ENCODE measurements at regions not wholly inside any gene's neighbourhood (a gene's known extent, or its start where the extent isn't known, plus 50 kb on each side); places are given as distances from the start of the nearest gene placed in this dataset.

DNA sequence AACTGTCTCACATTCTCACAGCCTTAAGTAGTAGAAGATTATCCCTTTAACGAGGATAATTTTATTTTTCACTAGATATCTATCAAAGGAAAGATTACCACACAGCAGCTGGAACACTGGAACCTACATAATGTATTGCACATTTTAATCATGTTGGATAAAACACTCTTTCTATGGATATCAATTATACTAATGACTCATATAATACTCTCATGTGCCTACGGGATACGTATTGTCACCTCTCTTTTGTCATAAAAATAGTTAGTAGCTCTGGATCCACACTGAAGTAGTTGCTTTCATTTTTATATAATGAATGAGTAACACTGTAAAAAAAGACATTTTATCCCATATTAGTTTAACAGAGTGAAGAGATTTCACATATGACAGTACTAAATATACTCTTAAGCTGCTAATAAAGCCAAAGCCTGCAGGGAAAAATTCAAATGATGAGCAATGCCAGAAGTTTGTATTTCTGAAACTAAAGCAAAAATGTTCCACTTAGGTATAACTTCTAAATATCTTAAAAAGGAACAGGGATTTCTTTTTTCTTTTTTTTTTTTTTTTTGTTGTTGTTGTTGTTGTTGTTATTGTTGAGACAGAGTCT, 408.7 kb upstream of the PKN2 start:
- no peak for DNase-seq

DNA sequence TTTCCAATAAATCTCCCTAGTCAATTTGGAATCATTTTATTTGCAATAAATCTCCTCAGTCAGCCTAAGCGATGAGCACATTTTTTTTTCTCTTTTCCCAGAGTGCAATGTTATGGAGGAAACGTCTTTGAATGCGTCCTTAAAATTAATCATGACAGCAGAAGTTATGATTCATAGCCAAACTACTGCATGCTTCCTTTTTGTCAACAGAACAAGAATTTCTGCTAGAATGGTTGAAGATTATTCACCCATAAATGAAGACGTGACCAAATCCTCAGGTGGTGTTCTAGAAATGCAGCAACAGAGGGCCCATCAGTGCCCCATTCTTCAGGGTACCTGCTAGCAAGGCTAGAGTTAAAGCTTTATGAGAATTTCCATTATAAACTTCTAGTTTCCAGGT, 407.9 kb upstream of the PKN2 start:
- no peak for DNase-seq

DNA sequence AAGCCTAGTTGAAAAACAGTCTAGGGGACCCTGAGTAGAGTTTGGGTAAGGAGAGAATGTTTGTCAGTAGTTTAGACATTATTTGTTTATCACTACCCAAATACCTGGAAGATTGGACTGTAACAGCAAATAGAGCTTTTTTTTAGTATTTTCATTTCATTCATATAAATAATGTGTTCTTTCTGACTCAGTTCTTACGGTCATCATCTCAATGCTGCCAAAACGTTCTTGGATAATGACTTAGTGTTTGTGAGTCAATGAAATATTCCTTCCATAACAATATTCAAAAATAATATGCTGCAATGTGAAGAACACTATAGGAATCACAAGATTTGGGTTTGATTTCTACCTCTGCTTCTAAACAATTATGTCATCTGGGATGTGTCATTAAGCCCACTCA, 400.0 kb upstream of the PKN2 start:
- DNase-seq: no peak

DNA sequence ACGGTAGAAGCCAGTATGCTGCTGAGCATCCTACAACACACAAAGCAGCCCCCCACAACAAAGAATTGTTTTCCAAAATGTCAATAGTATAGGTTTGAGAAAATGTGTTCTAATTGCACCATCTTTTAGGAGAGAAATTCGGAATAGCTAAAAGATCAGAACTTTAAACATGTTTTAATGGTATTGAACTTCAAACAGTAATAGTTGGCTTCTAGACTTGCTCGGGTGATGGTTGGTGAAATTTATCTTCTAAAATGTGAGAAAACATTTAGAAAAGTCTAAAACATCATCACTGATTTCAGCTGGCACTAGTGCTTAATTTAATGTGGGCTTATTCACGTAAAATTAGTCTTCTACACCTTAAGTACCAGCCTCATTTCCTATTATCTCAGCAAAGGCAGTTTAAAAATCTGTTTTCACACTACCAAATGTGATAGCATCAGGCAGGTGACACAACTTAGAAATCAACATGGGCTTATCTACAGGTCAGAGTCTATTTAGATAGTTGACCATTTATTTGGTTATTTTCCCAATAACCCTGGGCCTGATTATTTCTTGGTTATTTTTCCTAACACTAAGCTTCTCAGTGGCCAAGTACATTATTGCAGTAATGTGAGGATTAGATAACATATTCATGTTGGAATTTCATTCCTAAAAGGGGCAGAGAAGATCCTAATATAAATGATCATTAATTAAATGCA, 399.3 kb upstream of the PKN2 start:
- DNase-seq: no peak

DNA sequence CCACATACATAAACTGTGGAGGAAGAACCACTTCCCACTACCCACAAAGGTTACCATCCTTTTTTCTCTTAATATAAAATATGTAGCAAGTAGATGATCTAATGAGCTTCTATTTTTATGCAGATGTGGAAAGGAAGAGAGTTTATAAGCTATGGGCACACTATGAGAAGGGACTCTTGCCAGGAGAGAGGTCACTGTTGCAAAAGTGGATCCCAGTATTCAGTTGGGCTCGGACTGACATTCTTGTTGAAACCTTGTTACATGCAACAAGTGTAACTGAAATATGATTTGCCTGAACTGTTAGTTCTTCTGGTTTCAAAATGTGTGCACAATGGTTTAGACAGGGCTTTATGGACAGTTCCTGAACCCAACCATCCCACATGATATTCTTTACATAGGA, 397.4 kb upstream of the PKN2 start:
- DNase-seq: no peak

DNA sequence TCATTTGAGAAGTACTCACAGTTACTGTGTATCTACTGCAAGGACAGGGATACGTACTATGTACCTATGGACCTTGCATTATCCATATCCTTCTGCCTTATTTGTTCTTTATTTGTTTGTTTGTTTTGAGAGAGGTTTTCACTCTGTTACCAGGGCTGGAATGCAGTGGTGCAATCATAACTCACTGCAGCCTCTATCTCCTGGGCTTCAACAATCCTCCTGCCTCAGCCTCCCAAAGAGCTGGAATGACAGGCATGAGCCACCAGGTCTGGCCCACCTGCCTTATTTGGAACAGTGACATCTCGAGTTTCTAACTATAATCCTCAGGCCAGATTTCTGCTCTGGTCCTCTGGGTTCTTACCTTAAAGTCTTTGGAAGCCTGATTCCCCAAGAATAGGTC, 395.5 kb upstream of the PKN2 start:
- no peak for DNase-seq

DNA sequence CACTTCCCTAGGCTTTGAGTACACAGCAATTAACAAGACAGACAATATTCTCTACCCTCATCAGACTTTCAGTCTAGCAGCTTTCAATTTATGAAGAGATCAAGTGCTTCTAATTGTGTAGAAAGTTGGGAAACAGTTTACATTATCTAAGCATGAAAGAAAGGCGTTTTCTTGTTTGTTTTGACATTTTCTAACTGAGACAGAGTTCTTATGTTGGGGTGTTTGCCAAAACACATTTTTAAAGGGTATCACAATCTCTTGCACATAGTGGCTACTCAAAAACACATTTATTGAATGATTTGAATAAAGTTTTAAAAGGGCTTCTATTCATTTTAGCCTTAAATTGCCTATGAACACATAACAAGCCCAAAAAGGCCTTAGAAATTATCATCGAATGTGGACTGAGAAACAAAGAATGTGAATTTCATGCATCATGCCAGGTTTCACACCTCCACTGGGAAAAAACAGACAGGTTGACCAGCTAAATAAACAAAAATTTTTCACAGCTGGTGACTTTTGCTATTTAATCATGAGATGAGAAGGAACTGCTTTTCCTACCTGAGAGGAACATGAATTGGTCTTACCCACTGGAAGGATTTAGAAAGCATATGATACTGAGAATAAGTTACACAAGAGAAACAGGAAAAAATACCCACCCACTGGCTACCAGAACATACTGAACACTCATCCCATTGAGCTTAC, 394.5 kb upstream of the PKN2 start:
- no peak for DNase-seq

DNA sequence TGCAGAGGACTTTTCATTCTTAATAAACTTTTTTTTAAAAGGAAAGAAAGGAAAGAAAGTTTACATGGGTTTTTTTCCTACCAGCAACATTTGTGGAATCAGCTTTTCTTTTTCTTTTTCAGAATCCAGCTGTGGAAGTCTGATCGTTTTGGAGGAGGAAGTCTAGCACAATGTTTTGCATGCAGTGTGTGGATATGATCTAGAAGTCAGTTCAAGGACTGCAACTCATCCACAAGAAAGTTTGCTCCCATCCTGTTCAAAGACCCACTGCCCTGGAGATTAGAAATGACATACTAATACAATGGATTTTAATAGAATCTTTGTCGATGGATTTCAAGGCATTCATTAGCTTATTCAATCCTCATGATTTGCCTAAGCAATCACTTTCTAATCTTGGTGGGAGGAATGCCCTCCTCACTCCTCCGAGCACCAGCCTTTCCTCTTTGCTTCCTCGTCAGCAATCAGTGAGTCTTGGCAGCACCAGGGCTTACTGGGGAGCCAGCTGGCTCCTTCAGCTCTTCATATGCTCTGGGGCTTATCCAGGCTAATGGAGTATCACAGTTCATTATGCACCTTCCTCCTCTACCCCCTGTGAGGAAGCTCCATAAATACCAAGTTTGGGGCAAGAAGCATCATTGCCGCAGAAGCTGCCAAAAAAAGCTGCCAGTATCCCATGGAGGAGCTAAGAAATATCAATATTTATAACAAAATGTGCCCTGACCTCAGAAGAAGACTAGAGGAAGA, 392.3 kb upstream of the PKN2 start:
- DNase-seq: no peak

DNA sequence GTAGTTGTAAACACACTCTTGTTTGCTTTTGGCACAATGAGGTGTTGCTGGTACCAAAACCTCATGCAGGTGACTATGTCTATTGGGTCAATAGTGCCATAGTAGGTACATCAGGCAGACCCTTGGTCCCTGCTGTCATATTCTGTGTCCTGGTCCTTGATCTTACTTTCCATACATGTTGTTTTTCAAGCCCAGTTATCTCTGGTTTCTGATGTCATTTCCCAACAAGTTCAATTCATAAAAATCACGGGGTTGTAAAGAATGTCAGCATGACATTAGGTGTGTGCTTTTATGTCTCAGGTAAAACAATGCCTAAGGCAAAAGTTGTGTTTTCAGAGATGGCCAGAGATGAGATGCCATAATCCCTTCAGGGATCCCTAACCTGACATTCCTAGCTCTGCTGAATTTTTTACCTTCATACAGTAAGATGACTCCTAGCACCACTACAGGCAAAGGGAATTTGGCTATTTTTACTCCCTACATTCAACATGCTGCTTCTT, 390.3 kb upstream of the PKN2 start:
- no peak for DNase-seq

DNA sequence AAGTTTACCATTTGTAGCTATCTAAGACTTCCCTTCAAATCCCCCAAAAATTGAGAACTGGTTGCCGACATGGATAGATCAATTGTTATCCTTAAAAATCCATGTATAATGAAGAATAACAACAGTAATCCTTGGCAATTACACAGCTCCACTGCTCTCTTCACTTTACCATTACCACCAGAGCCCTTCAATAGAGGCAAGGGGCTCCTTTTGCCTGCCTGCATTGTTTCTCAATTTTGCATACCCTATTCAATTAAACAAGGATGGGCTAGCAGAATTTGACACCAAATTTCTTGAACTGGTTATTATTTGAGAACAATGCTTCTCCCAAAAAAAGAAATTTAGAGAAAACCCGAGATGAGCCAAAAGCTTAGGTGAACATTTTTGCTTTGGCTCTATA, 387.8 kb upstream of the PKN2 start:
- no peak for DNase-seq

DNA sequence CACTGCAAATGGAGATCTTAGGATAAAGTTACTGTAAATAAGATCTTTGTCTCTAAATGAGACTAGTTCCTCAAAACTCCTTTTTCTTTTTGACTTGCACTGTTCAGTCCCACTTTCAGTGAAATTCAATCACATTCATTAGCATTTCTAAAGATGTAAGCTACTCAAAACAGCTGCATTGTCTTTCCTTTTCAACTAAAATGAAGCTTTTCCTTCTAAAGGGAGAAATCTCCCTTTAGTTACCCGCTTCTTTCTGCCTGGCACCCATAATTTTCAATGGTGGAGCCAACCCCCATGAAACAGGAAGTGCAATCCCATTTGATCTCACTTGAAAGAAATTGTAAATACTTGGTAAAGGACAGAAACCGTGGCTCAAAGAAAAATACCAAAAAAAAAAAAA, 387.4 kb upstream of the PKN2 start:
- no peak for DNase-seq

DNA sequence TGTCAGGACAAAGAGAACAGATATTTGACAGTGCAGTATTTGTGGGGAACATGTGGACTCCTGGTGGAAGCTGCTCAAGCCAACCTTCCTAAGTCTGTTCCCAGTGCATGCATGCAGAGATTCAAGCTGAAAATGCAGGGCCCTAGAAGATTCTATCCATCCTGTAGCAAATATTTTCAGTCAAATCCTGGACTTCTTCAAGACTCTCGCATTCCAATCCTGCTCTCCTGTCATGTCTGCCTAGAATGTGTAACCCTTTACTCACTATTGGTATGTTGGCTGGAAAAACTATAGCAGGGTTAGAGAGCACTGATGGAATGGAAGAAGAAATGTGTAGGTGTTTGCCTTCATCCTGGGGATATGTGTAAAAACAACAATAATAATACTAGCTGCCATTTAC, 385.6 kb upstream of the PKN2 start:
- DNase-seq: no peak

DNA sequence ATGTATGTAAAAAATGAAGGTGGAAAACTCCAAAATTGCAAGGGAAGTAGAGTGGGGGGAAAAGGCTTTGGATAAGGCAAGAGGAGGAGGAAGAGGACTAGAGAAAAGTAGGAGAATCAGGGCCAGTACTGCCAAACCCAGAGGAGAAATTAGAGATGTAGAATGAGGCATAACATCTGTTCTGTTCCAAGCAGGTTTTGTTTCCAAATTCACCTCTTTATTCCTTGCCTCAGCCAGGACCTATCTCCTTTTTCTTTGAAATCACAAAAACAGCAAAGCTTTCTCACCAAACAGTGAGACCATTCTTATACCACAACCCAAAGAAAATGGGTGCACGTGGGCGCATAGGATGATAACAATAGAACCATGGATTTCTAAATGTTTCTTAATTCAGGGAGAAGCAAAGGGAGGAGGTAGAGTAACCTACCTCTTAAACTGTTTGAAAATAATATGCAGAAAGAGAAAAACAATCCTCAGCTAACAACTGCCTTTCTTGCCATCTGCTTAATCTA, 383.3 kb upstream of the PKN2 start:
- DNase-seq: no peak

DNA sequence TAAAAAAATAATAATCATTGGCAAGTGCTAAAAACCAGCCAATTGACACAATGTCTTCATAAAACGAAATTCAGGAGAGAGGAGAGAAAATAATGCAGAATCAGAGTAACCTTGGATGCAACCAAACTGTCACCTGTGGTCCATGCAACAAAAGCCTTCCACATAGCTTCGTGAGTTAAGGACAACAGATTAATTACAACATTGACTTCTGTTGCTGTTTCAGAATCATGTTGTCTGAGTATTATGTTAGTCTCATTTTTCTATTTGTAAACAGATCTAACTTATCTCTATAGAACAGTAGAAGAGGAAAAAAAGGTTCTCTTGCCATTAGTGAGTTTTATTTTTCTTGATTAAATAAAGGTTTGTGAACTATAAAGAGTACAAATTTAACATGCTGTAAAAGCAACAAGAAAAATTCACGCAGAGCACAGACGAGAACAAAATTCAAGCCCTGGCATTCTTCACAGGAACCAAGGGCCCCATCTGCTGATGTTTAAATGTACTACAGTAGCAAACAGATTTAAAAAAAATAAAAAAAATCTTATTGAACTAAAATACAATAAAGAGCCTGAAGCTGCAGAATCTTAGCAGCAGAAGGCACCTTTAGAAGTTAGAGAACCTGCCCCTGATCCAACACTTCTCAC, 381.1 kb upstream of the PKN2 start:
- DNase-seq: no peak

DNA sequence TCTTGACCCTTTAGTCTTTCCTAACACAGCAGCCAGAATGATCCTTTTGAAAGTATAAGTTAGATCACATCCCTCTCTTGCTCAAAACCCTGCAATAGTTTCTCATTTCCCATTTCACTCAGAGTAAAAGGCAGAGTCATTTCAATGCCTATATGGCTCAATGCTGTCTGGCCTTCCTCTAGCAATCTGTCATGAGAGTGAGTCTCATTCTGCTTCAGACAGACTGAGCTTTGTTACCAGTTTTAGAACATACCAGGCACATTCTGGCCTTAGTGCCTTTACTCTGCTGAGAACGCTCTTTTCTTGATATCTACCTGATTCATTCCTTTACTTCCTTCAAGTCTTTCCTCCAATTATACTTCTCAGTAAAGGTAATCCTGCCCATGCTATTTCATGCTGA, 372.8 kb upstream of the PKN2 start:
- no peak for DNase-seq

DNA sequence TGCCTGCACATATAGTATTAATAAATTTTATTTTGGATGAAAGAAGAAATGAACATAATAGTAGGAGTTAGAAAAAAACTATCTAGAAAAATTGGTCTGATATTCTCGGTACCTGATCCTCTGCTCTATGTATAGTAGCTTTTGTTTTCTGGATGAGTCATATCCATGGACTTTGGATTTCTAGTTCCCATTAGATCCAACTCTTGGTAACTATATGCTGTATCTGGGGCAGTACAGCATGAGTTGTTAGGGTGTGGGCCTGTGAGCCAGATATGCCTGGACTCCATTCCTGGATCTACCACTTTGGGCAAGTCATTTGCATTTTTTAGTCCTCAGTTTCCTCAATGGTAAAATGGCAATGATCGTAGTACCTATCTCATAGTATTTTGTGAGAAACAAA, 372.2 kb upstream of the PKN2 start:
- DNase-seq: no peak

DNA sequence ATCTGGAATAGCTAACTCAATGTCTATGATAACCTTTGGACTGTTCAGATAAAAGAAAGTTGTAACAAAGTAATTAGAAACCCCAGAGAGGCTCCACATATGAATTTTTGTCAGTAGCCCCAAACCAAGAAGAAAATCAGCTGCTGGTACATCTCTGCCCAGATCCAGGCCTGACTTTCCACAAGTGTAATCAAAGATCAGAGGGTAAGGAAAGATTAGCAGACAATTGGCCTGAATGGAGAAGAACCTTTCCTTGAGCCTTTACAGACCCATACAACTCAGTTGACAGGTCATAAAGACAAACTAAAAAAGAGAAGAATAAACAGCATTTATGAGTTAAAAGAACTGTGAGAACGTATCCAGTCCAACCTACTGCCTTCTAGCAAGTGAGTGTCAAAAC, 366.7 kb upstream of the PKN2 start:
- DNase-seq: no peak

DNA sequence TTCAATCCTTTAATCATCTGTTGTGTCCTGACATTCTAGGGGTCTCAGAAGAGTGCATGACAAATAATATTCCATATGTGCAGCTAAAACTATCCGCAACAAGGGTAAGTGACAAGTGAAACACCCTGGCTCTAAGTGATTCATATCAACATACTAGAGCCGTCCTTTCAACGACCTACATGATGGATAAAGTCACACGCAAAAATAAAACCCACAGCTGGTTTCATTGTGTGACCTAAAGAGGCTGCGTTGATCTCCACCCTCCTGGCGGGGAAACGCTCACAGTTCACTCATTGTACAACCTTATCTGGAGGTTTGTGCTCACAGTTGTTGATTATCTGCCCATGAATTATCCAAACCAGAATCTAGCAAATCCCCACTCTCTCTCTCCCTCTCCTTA, 365.3 kb upstream of the PKN2 start:
- no peak for DNase-seq

DNA sequence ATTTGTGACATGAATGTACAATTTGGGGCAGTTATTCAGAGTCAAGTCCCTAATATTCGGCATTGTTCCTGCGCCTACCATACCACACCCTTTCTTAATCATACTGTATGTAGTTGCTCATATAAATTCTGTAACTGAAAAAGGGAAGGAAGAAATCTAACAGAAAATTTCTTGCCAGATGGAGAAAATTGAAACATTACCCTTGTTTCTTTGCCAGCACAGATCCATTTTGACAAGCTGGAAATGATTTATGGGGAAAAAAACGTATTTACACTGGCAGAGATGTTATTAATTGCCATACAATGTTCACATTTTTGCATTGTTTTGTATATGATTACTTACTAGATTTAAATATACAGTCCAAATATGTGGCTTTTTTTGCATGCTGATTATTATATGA, 363.8 kb upstream of the PKN2 start:
- DNase-seq: no peak

DNA sequence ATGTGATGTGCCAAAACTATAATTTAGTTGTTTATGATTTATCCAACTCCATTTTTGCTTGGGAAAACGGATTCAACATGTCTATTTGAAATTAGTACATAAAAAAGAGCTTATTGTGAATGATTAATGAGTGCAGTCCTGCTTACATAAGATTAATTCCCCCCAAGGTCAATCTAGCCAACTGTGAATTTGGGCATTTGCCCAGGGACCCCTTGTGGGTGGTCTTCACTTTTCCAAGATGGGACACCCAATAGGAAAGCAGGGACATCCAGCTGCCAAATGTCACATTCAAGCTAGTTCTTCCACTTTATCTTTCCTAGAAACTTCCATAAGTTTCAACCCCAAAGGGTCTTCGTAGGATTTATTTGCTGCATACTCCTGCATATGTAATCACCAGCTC, 362.4 kb upstream of the PKN2 start:
- no peak for DNase-seq

DNA sequence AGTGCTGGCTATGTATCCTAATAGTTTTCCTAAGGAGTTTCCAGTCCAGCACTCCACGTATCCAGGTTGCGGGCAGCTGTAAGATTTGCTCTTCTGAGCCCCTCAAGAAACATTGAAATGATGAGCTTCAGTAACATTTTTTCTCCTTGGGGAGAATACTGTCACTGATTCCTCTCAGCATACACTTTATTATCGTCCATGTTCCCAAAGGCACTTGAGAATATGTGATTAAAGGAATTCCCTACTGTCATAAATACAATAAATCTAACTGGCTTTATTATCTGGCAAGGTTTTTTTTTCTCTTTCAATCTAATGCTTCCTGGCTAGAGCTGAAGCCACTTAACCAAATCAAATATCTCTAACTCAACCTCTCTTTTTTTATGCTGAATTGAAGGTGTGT, 359.2 kb upstream of the PKN2 start:
- no peak for DNase-seq

DNA sequence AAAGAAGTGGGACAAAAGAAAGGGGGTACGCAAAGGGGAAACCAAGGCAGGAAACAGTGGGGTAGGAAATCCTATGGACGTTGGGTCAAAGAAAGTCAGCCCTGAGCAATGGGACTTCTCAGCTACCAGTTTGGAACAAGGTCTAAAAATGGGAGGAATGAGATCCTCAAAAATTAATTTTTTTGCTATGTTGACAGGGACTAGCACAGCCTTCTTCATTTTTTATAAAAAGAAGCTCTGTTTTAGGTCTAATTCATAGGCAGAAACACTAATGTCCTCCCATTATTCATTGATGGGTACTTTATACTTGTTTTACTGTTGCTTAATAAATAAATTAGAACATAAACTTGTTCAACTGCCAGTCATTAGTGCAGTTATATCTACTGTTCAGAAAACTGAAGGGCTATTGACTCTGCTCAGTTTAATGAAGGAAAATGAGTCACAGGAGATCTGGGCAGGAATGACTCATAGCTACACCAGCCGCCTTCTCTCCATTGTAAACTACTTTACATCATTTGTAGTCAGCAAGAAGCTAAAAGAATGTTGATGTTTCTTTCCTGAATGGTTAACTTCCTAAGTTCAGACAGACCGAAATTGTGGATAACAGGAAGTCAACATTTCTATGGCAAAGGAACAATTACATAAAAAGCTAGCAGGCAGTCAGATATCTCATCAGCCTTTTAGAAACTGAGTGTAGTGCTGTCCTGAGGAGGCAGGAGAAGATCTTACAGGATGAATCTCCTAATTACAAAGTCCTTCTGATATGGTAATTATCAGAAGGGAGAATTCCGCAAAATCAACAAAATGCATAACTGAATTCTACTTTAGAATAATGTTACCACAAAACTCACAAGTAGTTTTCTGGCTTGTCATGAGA, 356.4 kb upstream of the PKN2 start:
- DNase-seq: no peak

All from stimulated activated naive CD4-positive, alpha-beta T cell treated with Interleukin-2 at 50 U/mL for 16 hours (primary cell).